H9 (cell line): ENCODE measurements at regions not wholly inside any gene's neighbourhood (a gene's known extent, or its start where the extent isn't known, plus 50 kb on each side); places are given as distances from the start of the nearest gene placed in this dataset.

Source experiments
- DNase-seq: peaks from one replicate; pipeline ENCODE4 v3.0.0-alpha.2; 2017
- H2AFZ ChIP-seq: one replicate; pipeline ENCODE4 v1.6.1; 2013; ENCODE audit warnings: mild to moderate bottlenecking, low read length, control low read depth, moderate library complexity
- H2AK5ac ChIP-seq: 2 replicates; pipeline ENCODE4 v1.6.1; 2013; ENCODE audit warnings: low read length, control low read depth, mixed read lengths; ENCODE audit not compliant: insufficient read length
- H2BK120ac ChIP-seq: one replicate; pipeline ENCODE4 v1.6.1; 2013; ENCODE audit warnings: low read depth, mild to moderate bottlenecking, low read length, control low read depth, inconsistent platforms; ENCODE audit not compliant: poor library complexity, severe bottlenecking
- H2BK12ac ChIP-seq: 2 replicates; pipeline ENCODE4 v1.6.1; 2013; ENCODE audit warnings: low read length, control low read depth, mixed read lengths, low read depth; ENCODE audit not compliant: insufficient read length
- H2BK15ac ChIP-seq: 2 replicates; pipeline ENCODE4 v1.6.1; 2013; ENCODE audit warnings: low read depth, low read length, control low read depth
- H2BK20ac ChIP-seq: one replicate; pipeline ENCODE4 v1.6.1; 2013; ENCODE audit warnings: low read depth, mild to moderate bottlenecking, low read length, control low read depth, inconsistent platforms; ENCODE audit not compliant: poor library complexity, severe bottlenecking
- H2BK5ac ChIP-seq: 2 replicates; pipeline ENCODE4 v1.6.1; 2013; ENCODE audit warnings: low read length, control low read depth, mixed read lengths; ENCODE audit not compliant: insufficient read length
- H3K14ac ChIP-seq: 2 replicates; pipeline ENCODE4 v1.6.1; 2013; ENCODE audit warnings: low read length, control low read depth; ENCODE audit not compliant: insufficient read depth
- H3K18ac ChIP-seq: 2 replicates; pipeline ENCODE4 v1.6.1; 2013; ENCODE audit warnings: low read depth, mild to moderate bottlenecking, mixed read lengths, low read length, control low read depth; ENCODE audit not compliant: insufficient read length
- H3K23ac ChIP-seq: 2 replicates; pipeline ENCODE4 v1.6.1; 2013; ENCODE audit warnings: low read length, control low read depth, mixed read lengths, low read depth; ENCODE audit not compliant: insufficient read length
- H3K23me2 ChIP-seq: 2 replicates; pipeline ENCODE4 v1.6.1; 2013; ENCODE audit warnings: low read depth, mild to moderate bottlenecking, mixed read lengths, low read length, control low read depth; ENCODE audit not compliant: insufficient read length, poor library complexity, severe bottlenecking
- H3K27ac ChIP-seq: 2 replicates; pipeline ENCODE4 v1.5.1; 2013; ENCODE audit warnings: low read length, control low read depth, mixed read lengths, low read depth; ENCODE audit not compliant: insufficient read length
- H3K27me3 ChIP-seq: 2 replicates; pipeline ENCODE4 v1.6.1; 2013; ENCODE audit warnings: low read length, control low read depth, inconsistent platforms; ENCODE audit not compliant: insufficient read depth
- H3K4ac ChIP-seq: 2 replicates; pipeline ENCODE4 v1.6.1; 2013; ENCODE audit warnings: low read depth, mild to moderate bottlenecking, control low read depth, inconsistent platforms, low read length, moderate library complexity
- H3K4me1 ChIP-seq: 2 replicates; pipeline ENCODE4 v1.6.1; 2013; ENCODE audit warnings: low read length, control low read depth, inconsistent platforms; ENCODE audit not compliant: insufficient read depth
- H3K4me2 ChIP-seq: 2 replicates; pipeline ENCODE4 v1.6.1; 2013; ENCODE audit warnings: low read length, control low read depth, mixed read lengths; ENCODE audit not compliant: insufficient read length, insufficient read depth
- H3K56ac ChIP-seq: 2 replicates; pipeline ENCODE4 v1.6.1; 2013; ENCODE audit warnings: low read depth, mild to moderate bottlenecking, mixed read lengths, low read length, control low read depth; ENCODE audit not compliant: insufficient read length
- H3K79me1 ChIP-seq: 2 replicates; pipeline ENCODE4 v1.6.1; 2013; ENCODE audit warnings: low read depth, mild to moderate bottlenecking, moderate library complexity, low read length, control low read depth, inconsistent platforms; ENCODE audit not compliant: insufficient read depth, poor library complexity, severe bottlenecking
- H3K79me2 ChIP-seq: 2 replicates; pipeline ENCODE4 v1.6.1; 2013; ENCODE audit warnings: low read length, control low read depth, inconsistent platforms; ENCODE audit not compliant: insufficient read depth
- H3K9ac ChIP-seq: 2 replicates; pipeline ENCODE4 v1.6.1; 2013; ENCODE audit warnings: low read length, control low read depth, mixed read lengths; ENCODE audit not compliant: insufficient read length; ENCODE audit errors: extremely low read depth
- H3K9me3 ChIP-seq: one replicate; pipeline ENCODE4 v1.6.1; 2013; ENCODE audit warnings: low read depth, low read length, inconsistent platforms; ENCODE audit not compliant: control insufficient read depth
- H3T11ph ChIP-seq: one replicate; pipeline ENCODE4 v1.6.1; 2013; ENCODE audit warnings: mild to moderate bottlenecking, low read length, control low read depth, inconsistent platforms
- H4K20me1 ChIP-seq: one replicate; pipeline ENCODE4 v1.6.1; 2013; ENCODE audit not compliant: control insufficient read depth, insufficient read length, insufficient read depth
- H4K5ac ChIP-seq: 2 replicates; pipeline ENCODE4 v1.6.1; 2013; ENCODE audit warnings: low read depth, mild to moderate bottlenecking, mixed read lengths, low read length, control low read depth; ENCODE audit not compliant: insufficient read length
- H4K8ac ChIP-seq: replicated peaks from 2 replicates; pipeline ENCODE4 v1.6.1; 2013; ENCODE audit warnings: low read length, control low read depth, mixed read lengths, low read depth; ENCODE audit not compliant: insufficient read length
- H4K91ac ChIP-seq: 2 replicates; pipeline ENCODE4 v1.6.1; 2013; ENCODE audit warnings: low read depth, mild to moderate bottlenecking, moderate library complexity, mixed read lengths, low read length, control low read depth; ENCODE audit not compliant: insufficient read length
- H3K27ac Mint-ChIP-seq, 3 experiments: 2 replicates in 2 of 3; 3 replicates in 1 of 3; pipeline ENCODE4 v1.8.0; 2020 to 2021; ENCODE audit warnings: mixed read lengths in 3 of 3, mild to moderate bottlenecking in 1 of 3, moderate library complexity in 1 of 3
- H3K27me3 Mint-ChIP-seq: 2 replicates; pipeline ENCODE4 v1.8.0; 2021; ENCODE audit warnings: low read depth, mild to moderate bottlenecking, moderate library complexity, mixed read lengths
- H3K36me3 Mint-ChIP-seq, 3 experiments: 2 replicates in 2 of 3; 3 replicates in 1 of 3; pipeline ENCODE4 v1.8.0; 2020 to 2021; ENCODE audit warnings: low read depth in 3 of 3, mixed read lengths in 3 of 3; ENCODE audit not compliant: insufficient read depth in 1 of 3
- H3K4me1 Mint-ChIP-seq, 2 experiments: 2 replicates each; pipeline ENCODE4 v1.8.0; 2020; ENCODE audit warnings: mixed read lengths in 2 of 2
- H3K4me3 Mint-ChIP-seq, 2 experiments: 2 replicates in 1 of 2; 3 replicates in 1 of 2; pipeline ENCODE4 v1.8.0; 2020 to 2021; ENCODE audit warnings: mild to moderate bottlenecking in 2 of 2, mixed read lengths in 2 of 2, moderate library complexity in 1 of 2
- H3K9me3 Mint-ChIP-seq, 2 experiments: 2 replicates in 1 of 2; 3 replicates in 1 of 2; pipeline ENCODE4 v1.8.0; 2020; ENCODE audit warnings: mild to moderate bottlenecking in 2 of 2, mixed read lengths in 2 of 2, moderate library complexity in 1 of 2
- WGBS: extraction: QIAGEN DNeasy Blood & Tissue Kit; methylation state at CpG from one replicate; pipeline ENCODE4 v1.1.7; 2013; ENCODE audit warnings: missing lambda C conversion rate, low lambda C conversion rate, mixed read lengths; ENCODE audit not compliant: insufficient read length; ENCODE audit errors: extremely low coverage; 5-methylcytosine and 5-hydroxymethylcytosine counted together
- TF ChIP-seq, protein P1 (sequence below): fragments of 200-600 bp; sonication (generic); conservative IDR thresholded peaks from 3 replicates; pipeline ENCODE4 v1.8.0; 2021; ENCODE audit warnings: antibody characterized with exemption, mild to moderate bottlenecking

DNA sequence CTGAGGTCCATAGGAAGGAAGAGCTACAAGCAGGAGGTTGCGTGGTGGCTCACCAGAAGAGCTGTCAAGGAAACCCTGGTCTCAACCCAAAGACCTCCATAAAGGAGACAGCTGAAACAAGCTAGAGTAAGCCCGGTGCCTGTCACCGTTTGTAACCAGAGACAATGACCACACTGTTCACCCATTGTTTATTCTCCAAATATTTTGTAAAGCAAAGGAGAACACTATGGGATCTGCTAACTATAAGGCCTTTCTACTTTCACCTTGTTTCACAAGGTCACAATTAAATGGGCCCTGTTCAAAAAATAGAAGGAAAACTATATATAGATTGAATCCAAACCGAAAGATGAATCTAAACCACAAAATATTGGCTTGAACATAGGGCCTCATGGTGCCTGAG is 128.9 kb upstream of the TPRG1 start:
- Histone ChIP-seq H4K8ac (no peak overlapping the region), H3T11ph (no peak overlapping the region), H4K20me1 (no peaks in the 10 kb centered on the region), H3K27ac (no peak overlapping the region), H2BK15ac (no peak overlapping the region), H3K14ac (no peak overlapping the region), H3K4ac (no peak overlapping the region), H3K56ac (no peak overlapping the region), H3K27me3 (no peaks in the 10 kb centered on the region), H3K18ac (no peak overlapping the region), H2AFZ (no peak overlapping the region), H2BK12ac (no peak overlapping the region), H3K23me2 (no peaks in the 10 kb centered on the region), H2AK5ac (no peak overlapping the region), H3K9ac (no peak overlapping the region), H3K9me3 (no peaks in the 10 kb centered on the region), H2BK20ac (no peak overlapping the region), H4K5ac (no peak overlapping the region), H4K91ac (no peak overlapping the region), H2BK5ac (no peak overlapping the region), H3K79me1 (no peaks in the 10 kb centered on the region), H3K4me2 (no peak overlapping the region), H2BK120ac (no peak overlapping the region), H3K79me2 (no peaks in the 10 kb centered on the region), H3K4me1 (no peaks in the 10 kb centered on the region), H3K23ac (no peak overlapping the region)
- WGBS, result no CpG with 5 or more reads among the region's 4 CpGs
- Mint-ChIP-seq H3K27ac (no peak overlapping the region), H3K4me3 (no peak overlapping the region), H3K4me1 (peaks cover 3 to 5% of the 10 kb centered on the region in 2 experiments; a peak in 1 of 4 replicates), H3K27me3 (no peaks in the 10 kb centered on the region), H3K36me3 (no peaks in the 10 kb centered on the region), H3K9me3 (no peaks in the 10 kb centered on the region)
- TF ChIP-seq, protein P1, sequence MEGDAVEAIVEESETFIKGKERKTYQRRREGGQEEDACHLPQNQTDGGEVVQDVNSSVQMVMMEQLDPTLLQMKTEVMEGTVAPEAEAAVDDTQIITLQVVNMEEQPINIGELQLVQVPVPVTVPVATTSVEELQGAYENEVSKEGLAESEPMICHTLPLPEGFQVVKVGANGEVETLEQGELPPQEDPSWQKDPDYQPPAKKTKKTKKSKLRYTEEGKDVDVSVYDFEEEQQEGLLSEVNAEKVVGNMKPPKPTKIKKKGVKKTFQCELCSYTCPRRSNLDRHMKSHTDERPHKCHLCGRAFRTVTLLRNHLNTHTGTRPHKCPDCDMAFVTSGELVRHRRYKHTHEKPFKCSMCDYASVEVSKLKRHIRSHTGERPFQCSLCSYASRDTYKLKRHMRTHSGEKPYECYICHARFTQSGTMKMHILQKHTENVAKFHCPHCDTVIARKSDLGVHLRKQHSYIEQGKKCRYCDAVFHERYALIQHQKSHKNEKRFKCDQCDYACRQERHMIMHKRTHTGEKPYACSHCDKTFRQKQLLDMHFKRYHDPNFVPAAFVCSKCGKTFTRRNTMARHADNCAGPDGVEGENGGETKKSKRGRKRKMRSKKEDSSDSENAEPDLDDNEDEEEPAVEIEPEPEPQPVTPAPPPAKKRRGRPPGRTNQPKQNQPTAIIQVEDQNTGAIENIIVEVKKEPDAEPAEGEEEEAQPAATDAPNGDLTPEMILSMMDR, result no peak
- DNase-seq, result no peak
